SK-N-MC (cell line): ENCODE measurements at regions not wholly inside any gene's neighbourhood (a gene's known extent, or its start where the extent isn't known, plus 50 kb on each side); places are given as distances from the start of the nearest gene placed in this dataset.

Experiments
- EZH2 ChIP-seq: fragments of 200-600 bp; sonication (generic); IDR thresholded peaks from one replicate; pipeline ENCODE4 v1.6.1; 2017; ENCODE audit warnings: antibody characterized with exemption
- FOXP2 ChIP-seq: optimal IDR thresholded peaks from 2 replicates; pipeline ENCODE3; 2011; ENCODE audit warnings: mild to moderate bottlenecking, moderate library complexity; ENCODE audit not compliant: insufficient read depth; ENCODE audit errors: extremely low read length, control extremely low read depth
- POLR2AphosphoS5 ChIP-seq: IDR thresholded peaks from 2 replicates; pipeline ENCODE4 v1.6.1; 2012; ENCODE audit warnings: mild to moderate bottlenecking, low read depth, low read length, borderline replicate concordance

DNA sequence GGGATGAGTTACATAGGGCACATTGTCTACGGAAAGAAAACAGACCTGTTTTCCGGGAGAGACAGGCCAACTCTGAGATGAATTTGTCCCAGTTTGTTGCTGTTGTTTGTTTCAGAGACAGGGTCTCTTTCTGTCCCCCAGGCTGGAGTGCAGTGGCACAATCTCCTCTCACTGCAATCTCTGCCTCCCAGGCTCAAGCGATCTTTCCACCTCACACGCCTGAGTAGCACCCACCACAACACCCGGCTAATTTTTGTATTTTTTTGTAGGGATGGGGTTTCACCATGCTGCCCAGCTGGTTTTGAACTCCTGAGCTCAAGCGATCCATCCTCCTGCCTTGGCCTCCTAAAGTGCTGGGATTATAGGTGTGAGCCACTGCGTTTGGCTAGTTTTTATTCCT lies 125.5 kb upstream of the ERRFI1 start:
- no peak for TF ChIP-seq EZH2
- no peak for TF ChIP-seq POLR2AphosphoS5
- TF ChIP-seq FOXP2 = no peak
